ENCODE measurements at regions not wholly inside any gene's neighbourhood (a gene's known extent, or its start where the extent isn't known, plus 50 kb on each side); places are given as distances from the start of the nearest gene placed in this dataset.

DNA sequence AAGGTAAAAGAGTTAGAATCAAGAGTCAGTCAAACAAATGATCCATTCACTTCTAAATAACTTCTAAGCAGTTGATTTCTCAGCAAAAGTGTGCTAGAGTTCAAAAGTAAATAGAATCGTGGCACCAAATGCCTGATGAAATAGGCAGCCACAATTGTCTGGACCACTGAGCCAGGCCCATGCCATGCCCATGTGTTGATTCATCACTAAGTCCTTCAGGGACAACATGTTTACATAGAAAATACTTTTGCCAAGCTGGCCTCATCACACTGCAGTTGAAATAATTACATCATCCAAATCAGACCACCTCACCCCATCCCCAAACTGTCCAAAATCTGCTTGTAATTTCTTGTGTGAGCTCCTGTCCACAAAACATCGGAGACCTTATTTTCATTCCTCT lies 216.3 kb downstream of the IGSF11 start:
- TF ChIP-seq, protein P1, sequence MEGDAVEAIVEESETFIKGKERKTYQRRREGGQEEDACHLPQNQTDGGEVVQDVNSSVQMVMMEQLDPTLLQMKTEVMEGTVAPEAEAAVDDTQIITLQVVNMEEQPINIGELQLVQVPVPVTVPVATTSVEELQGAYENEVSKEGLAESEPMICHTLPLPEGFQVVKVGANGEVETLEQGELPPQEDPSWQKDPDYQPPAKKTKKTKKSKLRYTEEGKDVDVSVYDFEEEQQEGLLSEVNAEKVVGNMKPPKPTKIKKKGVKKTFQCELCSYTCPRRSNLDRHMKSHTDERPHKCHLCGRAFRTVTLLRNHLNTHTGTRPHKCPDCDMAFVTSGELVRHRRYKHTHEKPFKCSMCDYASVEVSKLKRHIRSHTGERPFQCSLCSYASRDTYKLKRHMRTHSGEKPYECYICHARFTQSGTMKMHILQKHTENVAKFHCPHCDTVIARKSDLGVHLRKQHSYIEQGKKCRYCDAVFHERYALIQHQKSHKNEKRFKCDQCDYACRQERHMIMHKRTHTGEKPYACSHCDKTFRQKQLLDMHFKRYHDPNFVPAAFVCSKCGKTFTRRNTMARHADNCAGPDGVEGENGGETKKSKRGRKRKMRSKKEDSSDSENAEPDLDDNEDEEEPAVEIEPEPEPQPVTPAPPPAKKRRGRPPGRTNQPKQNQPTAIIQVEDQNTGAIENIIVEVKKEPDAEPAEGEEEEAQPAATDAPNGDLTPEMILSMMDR (IDR thresholded peaks at IDR 0.05), result no peak
- no peak for TF ChIP-seq POLR2A (IDR thresholded peaks at IDR 0.05)

Measured in Peyer's patch (tissue), 4 donors.